GM21526 (cell line): ENCODE measurements at regions not wholly inside any gene's neighbourhood (a gene's known extent, or its start where the extent isn't known, plus 50 kb on each side); places are given as distances from the start of the nearest gene placed in this dataset.
"Not testable (repeated sequence)": the region's sequence is repeated elsewhere in the genome, so short reads cannot be mapped to it uniquely, and the experiment has no call there.

Source experiments
- ATAC-seq: cut with Tn5 transposase; IDR thresholded peaks from one replicate; pipeline ENCODE4 v1.9.1; 2021; ENCODE audit warnings: moderate library complexity; ENCODE audit not compliant: unreplicated experiment, low FRiP score

DNA sequence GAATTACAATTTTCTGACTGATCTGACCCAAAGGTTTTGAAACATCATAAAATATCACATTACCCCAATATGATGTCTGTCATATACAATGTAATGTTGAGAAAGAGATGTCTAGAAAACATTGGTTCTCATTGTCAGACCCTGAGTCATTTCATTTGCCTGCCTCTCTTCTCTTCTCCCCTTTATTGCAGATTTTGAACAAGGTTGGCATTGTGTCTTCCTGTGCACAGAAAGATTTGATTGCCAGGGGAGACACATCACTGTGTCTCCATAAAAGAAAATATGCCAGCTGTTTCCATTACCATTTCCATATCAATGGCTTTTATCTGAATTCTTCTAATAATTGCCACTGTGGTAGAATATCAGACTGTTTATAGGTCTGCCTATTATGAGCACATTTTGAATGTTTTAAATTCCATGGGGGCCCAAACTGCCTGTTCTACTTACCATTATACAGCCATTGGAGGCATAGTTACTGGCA, 65.6 kb downstream of the IFI44 start:
- no peak for ATAC-seq

DNA sequence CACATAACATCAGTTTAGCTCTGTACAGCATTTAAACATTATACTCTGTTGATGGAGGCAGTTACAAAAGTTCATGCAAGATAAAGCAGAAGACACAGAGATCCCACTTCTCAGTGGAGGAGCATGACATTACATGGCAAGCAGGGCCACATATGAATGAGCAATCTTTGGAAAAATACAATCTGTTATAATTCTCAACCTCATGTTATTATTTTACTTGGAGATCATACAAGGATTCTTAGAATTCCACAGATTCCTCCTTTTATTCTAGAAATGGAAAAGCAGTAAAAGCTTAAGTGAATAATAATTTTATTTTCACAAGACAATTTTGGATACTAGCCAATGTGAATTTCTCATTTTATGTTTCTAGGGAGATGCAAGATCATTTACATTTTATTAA, 66.6 kb downstream of the IFI44 start:
- no peak for ATAC-seq

DNA sequence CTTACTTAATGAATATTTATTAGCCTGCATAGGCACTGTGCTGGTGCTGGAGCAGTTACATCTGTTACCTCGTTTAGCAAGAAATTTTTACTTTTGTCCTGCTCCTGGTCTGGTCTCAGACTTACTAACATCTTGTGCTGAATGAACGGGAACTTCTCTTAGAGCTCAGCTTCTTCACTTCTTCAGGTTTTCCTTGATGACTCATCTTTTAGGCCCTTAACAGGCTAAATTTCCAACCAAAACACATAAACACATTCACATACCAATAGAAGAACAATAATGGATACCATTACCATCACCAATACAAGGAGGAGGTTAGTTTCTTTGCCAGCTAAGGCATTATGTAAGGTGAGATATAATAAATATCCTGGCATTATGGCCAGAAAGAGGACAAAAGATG, 68.9 kb downstream of the IFI44 start:
- ATAC-seq, result no peak

DNA sequence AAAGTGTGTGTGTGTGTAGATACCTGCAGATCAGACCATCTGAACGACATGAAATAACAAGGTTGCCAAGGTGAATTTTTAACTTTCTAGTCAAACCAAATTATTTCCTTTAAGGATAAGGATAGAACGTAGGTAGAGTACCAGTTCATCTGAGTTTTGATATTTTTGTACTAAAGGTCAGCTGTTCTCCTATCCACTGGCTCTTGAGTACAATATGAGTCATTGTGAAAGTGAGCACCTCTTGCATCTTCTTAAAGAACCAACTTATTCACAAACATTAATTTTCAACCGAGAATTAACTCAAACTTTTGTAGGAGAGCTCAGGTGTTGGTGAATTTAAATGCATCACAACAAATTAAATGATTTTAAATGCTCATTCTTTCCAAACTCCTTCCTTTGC, 71.5 kb downstream of the IFI44 start:
- no peak for ATAC-seq

DNA sequence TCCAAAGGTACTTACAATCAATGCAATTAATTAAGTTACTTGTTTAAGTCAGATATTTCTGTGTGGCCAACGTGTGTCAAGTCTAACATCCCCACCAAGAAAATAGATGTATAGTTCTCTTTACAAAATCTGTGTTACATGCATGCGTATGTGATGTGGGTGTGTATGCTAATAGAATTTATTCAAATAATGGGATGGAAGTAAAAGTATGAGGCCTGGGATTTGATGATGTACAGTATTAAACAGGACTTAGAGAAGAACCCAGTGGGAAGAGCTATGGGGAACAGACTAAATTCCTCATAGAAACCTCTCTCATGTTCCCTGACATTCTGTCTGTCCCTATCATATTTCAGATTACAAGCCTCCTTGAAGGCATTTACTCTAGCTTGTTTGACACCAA, 72.5 kb downstream of the IFI44 start:
- no peak for ATAC-seq

DNA sequence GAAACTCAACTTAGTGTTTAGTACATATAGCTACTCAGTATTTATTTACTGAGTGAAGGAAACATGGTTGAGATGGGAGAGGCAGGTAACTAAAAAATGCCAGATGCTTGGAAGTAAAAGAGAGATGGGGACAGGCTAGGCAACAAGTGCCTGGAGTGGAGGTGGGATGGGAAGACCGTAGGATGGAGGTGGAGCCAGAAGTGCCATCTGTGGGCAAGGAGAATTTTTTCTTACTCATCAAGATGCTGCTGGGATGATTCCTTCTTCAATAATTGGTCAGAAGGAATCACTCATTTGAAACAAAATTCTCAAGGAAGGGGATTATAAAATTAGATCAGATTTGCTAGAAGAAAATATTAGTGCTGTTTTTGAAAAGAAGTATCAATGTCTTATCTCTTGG, 72.9 kb downstream of the IFI44 start:
- no peak for ATAC-seq

DNA sequence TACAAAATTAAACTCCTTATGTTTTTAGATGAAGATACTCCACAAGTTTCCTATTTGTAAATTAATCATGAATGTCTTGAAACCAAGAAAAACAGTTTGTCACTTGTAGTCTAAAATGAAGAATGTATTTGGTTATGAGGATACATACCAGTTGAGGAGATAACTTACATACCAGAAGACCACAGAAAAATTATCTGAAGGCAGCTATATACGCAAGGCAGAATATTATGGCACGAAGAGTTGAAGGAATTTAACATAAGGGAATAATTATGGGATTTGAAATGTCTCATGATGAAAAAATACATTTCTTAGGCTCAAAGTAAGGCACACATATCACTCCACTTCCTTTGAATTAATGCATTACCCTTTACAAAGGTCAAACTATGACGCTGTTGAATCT, 73.3 kb downstream of the IFI44 start:
- no peak for ATAC-seq

DNA sequence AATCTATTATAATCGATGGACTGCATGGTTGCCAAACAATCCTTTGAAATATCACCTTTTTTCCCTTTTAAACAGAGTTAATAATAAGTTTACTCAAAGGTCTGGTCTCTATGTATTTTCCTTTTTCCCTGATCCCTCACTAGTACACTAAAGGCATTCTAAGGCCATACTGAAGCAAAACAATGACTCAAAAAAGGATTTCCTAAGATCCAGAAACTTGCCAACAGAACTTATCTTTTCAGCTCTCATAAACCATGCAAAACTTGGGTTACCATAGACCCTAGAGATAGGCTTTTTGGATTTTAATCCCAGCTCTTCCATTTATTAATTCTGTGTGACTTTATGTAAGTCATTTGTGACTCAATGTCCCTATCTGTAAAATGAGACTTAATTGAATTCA, 77.1 kb downstream of the IFI44 start:
- ATAC-seq, result no peak

DNA sequence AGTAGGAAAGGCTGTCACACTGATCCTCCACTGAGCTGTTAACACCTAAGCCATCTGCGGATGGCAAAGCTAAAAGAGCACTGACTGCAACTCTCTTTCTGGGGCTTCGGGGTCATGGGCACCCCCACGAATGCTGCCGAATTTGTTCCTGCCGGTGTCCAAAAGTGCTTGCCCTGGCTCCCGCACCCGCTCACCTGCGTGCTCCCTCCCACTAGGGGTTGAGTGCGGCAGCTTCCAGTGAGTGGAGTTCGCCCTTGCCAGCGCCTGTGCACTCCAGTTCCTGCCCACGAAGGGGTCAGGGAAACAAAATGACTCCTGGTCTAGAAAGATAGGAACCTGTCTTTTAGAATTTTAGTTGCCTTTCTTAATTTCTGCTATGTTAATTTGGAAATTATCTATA, 78.7 kb downstream of the IFI44 start:
- ATAC-seq, result no peak

DNA sequence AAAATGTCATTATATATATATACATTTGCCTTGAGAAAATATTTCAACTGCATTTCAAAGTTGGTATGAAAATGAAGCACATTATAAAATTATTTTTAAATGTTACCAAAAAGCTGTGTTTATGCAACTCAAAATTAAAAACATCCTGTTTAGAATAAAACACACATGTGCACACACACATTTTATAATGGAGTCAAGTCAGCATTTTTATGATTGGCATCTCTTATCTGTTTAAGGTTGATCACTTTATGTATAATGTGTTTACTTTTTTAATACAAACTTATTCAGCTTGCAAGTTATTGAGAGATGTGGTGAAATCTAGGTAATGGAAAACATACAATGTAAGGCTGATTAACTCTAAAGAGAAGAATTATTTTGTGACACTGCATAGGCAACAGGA, 80.4 kb downstream of the IFI44 start:
- no peak for ATAC-seq

DNA sequence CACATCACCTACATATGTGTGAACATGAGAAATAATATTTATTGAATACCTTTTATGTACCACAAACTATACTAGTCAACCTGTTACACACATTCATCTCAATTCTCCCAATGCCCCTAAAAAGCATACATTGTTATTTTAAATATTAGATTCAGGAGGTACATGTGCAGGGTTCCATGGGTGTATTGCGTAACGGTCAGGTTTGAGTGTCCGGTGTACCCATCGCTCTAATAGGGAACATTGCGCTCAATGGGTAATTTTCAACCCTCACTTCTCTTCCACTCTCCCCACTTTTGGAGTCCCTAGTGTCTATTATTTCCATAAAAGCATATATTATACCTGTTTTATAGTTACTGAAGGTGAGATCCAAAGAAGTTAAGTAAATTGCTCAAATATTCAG, 82.0 kb downstream of the IFI44 start:
- no peak for ATAC-seq

DNA sequence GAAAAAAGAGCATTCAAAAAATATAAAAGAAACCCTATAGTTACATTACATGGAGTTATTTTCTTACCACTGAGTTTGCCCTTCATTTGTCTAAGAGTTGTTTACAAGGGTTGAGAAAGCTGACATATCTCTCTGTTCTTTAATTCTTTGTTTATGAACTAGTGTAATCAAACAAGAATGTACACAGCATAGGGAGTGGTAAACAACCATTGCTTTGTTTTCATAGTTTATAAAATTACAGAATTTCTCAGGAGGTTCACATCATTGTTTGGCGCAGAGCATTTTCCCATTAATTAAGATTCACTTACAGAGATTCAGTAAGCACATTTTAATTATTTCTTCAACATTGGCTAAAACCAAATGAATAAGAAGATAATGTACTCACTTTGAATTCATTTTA, 87.6 kb downstream of the IFI44 start:
- no peak for ATAC-seq

DNA sequence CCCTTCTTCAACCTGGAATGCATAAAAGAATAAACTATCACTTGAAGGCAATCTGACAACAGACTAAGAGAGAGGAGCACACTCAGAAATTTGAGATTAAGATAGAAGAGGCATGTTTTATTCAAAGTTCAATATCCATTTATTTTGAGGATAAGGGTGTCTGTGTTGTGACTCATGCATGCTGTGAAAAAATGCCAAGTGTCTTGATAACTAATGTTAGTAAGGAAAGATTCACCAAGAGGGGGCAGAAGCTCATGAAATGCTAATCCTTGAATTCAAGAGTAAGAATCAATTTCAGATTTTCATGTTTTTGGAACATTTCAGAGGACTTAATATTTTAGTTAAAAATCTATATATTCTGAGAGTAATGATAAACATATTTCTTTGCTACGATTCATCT, 94.0 kb downstream of the IFI44 start:
- no peak for ATAC-seq

DNA sequence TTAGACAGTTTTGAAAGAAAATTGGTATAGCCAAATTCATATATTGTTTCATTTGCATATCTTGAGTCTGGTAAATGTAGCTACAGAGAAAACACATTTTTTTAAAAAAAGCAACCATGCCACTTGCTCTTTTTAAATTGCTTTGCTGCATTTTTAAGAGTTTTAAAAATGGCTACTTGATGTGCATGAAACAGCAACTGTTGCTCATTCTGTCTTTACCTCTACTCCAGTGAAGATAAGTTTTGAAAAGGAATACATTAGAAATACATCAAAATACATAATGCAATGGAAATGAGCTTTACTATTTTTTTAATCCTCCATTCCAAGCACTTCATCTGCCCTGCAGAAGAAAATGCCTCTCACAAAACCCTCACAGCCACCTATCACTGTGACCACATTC, 95.5 kb downstream of the IFI44 start:
- ATAC-seq, result no peak

DNA sequence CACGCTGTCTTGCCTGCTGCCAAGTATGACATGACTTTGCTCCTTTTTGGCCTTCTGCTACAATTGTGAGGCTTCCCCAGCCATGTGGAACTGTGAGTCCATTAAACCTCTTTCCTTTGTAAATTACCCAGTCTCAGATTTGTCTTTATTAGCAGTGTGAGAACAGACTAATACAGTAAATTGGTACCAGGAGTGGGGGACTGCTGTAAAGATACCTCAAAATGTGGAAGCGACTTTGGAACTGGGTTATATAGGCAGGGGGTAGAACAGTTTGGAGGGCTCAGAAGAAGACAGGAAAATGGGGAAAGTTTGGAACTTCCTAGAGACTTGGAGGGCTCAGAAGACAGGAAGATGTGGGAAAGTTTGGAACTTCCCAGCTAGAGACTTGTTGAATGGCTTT, 104.0 kb downstream of the IFI44 start:
- ATAC-seq, result not testable (repeated sequence)

DNA sequence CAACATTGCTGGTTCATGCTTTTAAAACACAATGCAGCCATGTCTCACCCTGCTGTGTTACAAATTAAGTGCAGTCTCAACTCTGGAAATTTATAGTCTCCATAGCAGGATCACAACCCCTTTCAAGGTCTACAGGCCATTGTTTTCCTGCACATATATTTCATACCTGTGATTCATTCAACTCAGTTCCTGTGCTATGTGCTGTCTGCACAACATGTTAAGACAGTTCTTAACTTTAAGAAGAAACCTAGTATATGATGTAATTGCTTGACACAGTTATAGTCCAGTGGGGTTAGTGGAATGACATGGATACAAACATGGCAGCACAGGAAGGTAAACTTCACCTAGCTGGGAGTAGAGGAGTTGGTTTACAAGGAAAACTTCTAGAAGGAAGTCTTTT, 106.4 kb downstream of the IFI44 start:
- ATAC-seq, result no peak

DNA sequence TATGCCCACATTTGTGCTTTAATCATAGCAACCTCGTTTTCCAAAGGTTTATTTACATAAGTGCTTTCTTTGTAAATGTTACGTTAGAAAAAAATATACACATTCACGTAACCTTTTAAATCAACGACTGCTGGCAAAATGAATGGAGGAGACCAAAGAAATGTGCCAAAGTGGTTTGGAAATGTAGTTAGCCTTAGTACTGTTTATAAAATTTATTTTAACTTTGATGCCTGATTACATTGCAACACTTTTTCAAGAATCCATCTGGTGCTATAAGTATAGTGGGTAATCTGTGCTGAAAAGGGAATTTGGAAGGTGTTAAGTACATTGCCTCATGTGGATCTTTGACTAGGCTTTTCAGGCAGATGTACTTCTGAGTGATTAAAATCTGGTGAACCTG, 108.9 kb downstream of the IFI44 start:
- ATAC-seq, result no peak

DNA sequence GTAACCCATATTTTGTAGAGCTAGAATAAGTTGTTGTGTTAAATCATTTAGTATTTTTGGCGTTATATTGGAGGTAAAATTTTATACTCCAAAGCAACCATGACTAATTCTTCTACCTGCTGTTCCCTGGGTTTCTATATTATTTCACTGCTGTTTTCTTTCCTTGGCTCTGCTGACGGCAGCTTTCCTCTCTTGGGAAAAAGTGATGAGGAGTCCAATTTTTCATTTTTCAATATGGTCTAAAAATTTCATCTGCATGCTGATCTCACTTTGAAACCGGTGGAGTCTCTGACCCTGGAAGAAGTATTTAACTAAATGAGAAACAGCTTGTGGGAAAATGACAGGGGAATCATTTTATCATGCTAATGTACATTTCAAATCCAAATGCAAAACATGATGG, 110.2 kb downstream of the IFI44 start:
- no peak for ATAC-seq

DNA sequence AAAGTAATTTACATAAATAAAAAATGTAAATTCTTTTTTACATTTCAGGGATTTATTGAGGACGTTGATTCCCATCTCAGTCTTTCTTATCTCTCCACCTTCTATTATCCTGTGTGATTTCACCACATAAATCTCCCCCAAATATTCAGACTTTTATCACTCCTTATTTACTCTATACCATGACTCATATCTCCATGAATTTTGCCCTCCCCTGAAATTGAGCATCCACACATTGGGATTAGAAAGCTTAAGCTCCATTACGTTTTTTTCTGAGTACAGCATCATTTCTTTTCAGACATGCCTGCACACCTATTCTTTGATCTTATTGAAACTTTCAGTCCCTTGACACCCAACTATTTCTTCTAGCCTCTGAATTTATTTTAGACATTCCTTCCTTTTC, 111.2 kb downstream of the IFI44 start:
- ATAC-seq, result no peak

DNA sequence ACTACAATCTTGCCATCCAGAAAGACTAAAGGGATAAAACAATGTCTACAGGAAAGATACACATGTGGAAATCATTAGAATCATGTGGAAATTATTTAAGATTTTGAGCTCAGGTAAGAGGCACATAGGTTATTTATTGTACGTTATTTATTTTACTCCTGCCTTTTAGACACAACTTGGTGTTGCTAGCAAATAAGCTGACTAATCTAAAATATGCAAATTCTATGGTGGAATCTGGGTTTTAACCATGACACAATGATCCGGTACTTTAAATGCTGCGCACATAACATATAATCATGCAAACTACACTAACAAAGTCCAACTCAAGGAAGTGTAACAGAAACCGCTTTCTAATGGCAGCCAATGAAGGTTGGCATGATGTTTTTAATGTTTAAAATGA, 112.5 kb downstream of the IFI44 start:
- no peak for ATAC-seq

DNA sequence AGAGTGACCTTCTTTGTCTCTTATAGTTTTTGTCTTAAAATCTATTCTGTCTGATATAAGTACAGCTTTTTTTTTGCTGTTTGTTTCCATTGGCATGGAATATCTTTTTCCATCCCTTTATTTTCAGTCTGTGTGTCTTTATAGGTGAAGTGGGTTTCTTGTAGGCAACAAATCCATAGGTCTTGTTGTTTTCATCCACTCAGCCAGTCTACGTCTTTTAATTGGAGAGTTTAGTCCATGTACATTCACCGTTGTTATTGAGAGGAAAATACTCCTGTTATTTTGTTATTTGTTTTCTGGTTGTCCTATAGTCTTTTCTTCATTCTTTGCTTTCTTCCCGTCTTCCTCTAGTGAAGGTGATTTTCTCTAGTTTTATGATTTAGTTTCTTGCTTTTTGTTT, 115.9 kb downstream of the IFI44 start:
- no peak for ATAC-seq

DNA sequence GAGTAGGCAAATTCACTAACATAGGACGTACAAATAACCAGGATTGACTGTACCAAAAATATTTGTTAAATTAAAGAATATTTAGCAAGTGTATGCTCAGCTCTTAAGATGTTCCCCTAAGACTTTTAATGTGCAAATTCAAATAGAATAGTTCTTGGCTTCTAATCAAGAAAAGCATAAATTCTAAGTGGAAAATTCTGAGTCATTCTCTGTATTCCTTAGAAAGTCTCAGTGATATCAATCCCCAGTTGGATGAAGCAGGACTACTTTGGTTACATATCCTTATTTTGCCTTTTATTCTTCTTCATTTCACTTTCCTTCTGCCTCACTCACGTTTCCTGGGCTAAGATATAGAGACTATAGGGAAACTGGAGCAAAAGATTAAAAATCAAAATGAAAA, 130.2 kb downstream of the IFI44 start:
- ATAC-seq, result no peak

DNA sequence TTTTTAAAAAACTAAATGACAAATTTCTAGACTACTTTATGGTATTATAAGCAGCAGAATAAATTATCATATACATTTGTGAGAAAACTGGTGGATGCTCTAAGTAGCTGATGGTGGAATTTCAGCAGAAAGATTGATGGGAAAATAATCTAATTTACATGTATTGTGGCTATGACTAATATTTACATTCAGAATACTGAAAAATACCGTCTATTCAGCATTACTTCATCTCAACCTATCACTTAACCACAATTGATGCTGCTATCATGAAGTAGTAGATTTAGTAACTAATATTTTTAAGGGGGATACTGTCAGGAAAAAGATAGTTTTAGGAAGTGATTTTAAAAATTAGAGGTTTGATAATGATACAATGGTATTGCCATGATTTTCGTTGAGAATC, 137.9 kb downstream of the IFI44 start:
- ATAC-seq, result no peak

DNA sequence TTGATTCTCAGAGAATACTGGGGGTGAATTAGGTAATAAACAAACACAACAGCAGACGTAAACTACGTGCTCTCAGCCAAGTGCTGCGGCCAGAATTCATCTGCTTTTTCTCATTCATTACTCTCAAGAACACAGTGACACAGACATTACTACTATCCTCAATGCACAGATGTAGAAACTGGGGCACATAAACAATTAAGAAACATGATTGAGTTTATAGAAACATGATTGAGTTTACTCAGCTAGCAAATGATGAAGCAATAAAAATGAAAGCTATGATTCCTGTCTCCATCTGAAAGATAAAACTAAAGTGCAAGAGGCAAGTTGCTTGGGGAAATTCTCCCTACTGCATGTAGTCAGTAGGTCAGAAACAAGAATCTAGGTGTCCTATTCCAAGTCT, 140.5 kb downstream of the IFI44 start:
- no peak for ATAC-seq
